Gastroesophageal sphincter (tissue), 3 donors: ENCODE measurements at regions not wholly inside any gene's neighbourhood (a gene's known extent, or its start where the extent isn't known, plus 50 kb on each side); places are given as distances from the start of the nearest gene placed in this dataset.

Source experiments
- CTCF ChIP-seq, 4 experiments: fragments of 200-600 bp in 2 of 4; fragments of 450-650 bp in 2 of 4; sonication (generic) in 1 of 4; IDR thresholded peaks; one replicate each; pipeline ENCODE4 v1.5.1; 2017 to 2019; ENCODE audit warnings: antibody characterized with exemption in 4 of 4, mild to moderate bottlenecking in 2 of 4, moderate library complexity in 2 of 4
- POLR2A ChIP-seq, 2 donors: fragments of 450-650 bp; IDR thresholded peaks; one replicate each; pipeline ENCODE4 v1.6.1; 2017; ENCODE audit warnings: antibody characterized with exemption in 2 of 2, mild to moderate bottlenecking in 2 of 2, moderate library complexity in 1 of 2
- POLR2AphosphoS5 ChIP-seq: sonication (generic); formaldehyde crosslinking; IDR thresholded peaks from one replicate; pipeline ENCODE4 v1.6.1; 2017; ENCODE audit warnings: antibody characterized with exemption

GRCh38 chr11:28763151-28763550, 655.0 kb downstream of the METTL15 start:
- TF ChIP-seq POLR2A (IDR thresholded peaks at IDR 0.05): no peak
- TF ChIP-seq CTCF (IDR thresholded peaks at IDR 0.05): no peak
- TF ChIP-seq POLR2AphosphoS5: no peak
